B cell (primary cell): ENCODE measurements at regions not wholly inside any gene's neighbourhood (a gene's known extent, or its start where the extent isn't known, plus 50 kb on each side); places are given as distances from the start of the nearest gene placed in this dataset.

Experiments used
- CTCF ChIP-seq: fragments of 200-600 bp; IDR thresholded peaks from one replicate; pipeline ENCODE4 v1.8.0; 2022; ENCODE audit warnings: antibody characterized with exemption, mild to moderate bottlenecking
- EZH2 ChIP-seq: IDR thresholded peaks from 2 replicates; pipeline ENCODE4 v1.6.1; 2012; ENCODE audit warnings: borderline replicate concordance, low read depth, mild to moderate bottlenecking, moderate library complexity, low read length; ENCODE audit not compliant: insufficient read depth, poor library complexity, severe bottlenecking

- TF ChIP-seq CTCF (no peak), EZH2 (no peak)
Measured at GRCh38 chr4:31108762-31109161, 388.6 kb downstream of the PCDH7 start.
